ENCODE measurements at regions not wholly inside any gene's neighbourhood (a gene's known extent, or its start where the extent isn't known, plus 50 kb on each side); places are given as distances from the start of the nearest gene placed in this dataset.

DNA sequence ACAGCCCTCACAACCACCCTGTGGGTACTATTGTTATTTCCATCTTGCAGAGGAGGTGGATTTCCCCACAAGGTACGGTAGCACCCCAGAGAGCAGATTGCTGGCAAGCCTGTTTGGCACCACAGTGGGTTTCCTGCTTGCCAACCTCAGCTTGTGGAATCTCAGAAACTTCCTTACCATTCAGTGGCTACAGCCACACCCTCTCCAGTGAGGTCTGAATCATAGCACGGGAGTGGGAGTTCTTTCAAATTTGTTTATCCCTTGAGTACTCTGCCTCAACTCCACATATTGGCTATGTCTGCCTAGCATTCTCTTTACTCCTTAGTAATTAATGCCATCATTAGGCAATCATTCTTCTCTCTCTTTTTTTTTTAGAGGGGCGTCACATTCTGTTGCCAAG lies 162.1 kb downstream of the PTPRU start:
- TF ChIP-seq, protein P1, sequence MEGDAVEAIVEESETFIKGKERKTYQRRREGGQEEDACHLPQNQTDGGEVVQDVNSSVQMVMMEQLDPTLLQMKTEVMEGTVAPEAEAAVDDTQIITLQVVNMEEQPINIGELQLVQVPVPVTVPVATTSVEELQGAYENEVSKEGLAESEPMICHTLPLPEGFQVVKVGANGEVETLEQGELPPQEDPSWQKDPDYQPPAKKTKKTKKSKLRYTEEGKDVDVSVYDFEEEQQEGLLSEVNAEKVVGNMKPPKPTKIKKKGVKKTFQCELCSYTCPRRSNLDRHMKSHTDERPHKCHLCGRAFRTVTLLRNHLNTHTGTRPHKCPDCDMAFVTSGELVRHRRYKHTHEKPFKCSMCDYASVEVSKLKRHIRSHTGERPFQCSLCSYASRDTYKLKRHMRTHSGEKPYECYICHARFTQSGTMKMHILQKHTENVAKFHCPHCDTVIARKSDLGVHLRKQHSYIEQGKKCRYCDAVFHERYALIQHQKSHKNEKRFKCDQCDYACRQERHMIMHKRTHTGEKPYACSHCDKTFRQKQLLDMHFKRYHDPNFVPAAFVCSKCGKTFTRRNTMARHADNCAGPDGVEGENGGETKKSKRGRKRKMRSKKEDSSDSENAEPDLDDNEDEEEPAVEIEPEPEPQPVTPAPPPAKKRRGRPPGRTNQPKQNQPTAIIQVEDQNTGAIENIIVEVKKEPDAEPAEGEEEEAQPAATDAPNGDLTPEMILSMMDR (IDR thresholded peaks at IDR 0.05; ENCODE audit: low read depth, low read length, missing control alignments) = no peak
- H3K4me3 ChIP-seq (ENCODE audit: low read depth, low read length) = no peak overlapping the region
- DNase-seq (ENCODE audit: low read depth) = no peak

DNA sequence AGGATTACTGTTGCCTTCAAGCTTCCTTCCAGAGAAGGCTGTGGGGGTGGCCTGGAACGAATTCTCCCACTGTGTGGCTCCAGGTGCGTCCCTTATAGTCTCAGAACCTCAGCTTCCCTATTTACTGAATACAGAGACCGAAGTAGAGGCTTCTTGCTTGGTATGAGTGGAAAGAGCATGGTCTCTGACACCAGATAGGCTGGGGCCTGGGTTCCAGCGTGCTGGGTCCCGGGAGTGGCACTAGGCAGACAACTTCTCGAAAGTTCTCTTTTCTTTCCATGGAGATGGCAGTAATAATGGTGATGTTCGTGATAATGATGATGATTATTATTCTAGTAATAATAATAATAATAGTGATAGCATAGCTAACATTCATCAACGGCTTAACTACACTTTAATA lies 161.7 kb downstream of the PTPRU start:
- TF ChIP-seq, protein P1 (IDR thresholded peaks at IDR 0.05; ENCODE audit: low read depth, low read length, missing control alignments) = no peak
- DNase-seq (ENCODE audit: low read depth) = no peak
- H3K4me3 ChIP-seq (ENCODE audit: low read depth, low read length) = no peak overlapping the region

DNA sequence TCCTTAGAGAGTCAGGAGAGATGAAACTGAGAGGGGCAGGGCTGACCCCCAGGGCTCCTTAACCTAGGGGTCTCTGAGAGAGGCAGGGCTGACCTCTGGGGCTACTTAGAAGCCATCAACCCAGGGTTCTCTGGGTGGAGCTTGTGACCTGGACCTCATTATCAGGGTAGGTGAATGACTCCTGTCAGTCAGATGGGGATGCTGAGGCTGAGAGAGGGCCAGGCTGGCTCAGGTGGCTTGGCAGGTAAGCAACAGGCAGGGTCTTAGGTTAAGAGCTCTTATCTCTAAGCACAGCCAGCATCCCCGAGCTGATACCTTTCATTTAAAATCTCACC lies 160.9 kb downstream of the PTPRU start:
- no peak overlapping the region for H3K4me3 ChIP-seq (ENCODE audit: low read depth, low read length)
- no peak for DNase-seq (ENCODE audit: low read depth)
- TF ChIP-seq, protein P1 (IDR thresholded peaks at IDR 0.05; ENCODE audit: low read depth, low read length, missing control alignments) = no peak

DNA sequence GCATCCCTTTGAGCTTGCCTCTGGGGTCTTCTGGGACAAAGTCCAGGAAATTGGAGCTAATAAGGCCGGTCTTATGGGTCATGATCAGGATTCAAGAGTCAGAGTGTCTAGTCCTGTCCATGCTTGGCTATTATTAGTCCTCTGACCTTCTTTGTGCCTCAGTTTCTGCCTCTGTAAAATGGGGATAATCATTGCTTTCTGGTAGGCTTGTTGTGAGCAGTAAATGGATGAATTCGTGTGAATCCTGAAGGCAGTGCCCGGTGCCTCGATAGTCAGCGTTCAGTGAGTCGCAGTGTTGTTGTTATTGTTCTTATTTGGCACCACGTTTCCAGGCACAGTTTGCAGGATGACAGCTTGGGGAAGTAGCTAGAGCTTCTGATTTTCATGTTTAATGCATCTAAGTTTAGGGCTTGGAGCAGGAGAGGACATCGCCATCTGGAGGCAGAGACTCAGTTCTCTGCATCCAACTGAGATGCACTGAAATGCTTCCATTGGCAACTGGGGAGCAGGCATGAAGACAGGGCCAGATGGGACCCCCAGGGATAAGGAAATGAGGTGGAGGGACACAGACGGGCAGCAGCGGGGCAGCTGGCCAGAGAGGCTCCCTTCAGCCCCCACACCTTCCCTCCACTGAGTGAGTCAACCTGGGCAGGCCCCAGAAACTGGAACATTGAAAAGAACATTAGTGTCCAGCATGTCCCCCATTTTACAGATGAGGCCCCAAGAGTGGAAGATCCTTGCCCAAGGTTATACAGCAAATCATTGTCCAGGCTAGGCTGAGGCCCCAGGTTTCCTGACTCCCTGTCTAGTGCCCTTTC lies 160.3 kb downstream of the PTPRU start:
- TF ChIP-seq, protein P1 (IDR thresholded peaks at IDR 0.05; ENCODE audit: low read depth, low read length, missing control alignments) = no peak
- H3K4me3 ChIP-seq (ENCODE audit: low read depth, low read length) = no peak overlapping the region
- no peak for DNase-seq (ENCODE audit: low read depth)

DNA sequence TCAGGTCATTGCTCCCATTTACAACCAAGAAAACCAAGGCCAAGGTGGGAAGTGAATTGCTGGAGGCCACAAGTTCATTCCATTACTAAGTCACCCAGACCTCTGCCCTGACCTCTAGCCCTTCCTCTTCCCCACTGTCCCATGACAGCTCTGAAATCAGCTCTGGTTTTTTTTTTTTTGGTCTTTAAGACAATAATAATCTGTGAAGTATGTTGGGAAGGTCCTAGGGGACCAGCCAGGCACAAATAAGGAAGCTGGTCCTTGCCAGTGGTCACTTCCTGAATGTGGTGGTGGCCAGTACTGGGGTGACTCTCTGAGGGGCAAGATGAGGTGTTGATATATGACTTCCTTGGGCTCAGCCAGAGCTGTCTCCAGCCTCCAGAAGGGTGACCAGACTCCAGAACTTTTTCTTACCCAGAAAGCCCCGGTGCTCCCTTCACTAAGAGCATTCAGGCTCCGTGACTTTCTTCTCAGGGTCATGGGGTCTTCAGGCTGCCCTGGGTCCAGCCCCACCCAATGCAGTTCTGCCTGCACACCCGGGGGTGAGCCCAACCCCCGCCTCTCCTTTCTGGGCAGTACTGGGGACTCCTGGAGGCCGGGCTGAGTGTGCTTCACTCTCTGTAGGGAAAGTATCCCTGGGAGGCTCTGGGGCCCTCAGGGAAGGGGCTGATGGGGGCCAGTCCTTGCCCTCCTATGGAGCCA lies 159.6 kb downstream of the PTPRU start:
- TF ChIP-seq, protein P1 (IDR thresholded peaks at IDR 0.05; ENCODE audit: low read depth, low read length, missing control alignments) = no peak
- no peak overlapping the region for H3K4me3 ChIP-seq (ENCODE audit: low read depth, low read length)
- DNase-seq (ENCODE audit: low read depth) = no peak

DNA sequence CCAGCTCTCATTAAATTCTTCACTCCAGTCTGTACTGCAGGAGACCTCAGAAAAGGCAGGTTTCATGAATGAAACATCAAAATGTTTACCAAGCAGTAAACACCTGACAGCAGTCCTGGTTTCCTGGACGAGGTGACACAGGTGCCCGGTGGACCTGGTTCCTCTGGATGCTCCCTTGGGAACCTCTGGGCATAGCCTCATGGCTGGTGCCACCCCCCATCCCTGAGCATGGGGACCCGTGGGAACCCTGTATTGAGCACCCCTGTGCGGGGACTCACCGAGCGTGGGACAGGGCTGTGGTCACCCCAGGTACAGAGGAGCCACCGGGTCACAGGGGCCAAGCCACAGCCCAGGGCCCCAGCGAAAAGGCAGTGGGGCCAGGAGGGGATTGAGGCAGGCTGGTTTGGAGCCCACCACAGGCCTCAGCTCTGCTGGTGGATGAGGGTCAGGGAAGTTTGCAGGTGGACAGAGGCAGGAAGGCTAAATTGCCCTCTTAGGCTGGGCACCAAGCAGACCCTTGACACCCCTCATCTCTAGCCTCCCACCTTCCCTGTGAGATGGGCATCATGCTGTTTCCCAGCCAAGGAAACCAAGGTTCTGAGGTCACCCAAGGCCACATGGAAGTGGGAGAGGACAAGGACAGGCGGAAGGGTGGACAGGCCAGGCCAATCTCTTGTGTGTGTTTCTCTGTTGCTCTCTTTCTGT lies 158.4 kb downstream of the PTPRU start:
- H3K4me3 ChIP-seq (ENCODE audit: low read depth, low read length) = no peak overlapping the region
- no peak for DNase-seq (ENCODE audit: low read depth)
- TF ChIP-seq, protein P1 (IDR thresholded peaks at IDR 0.05; ENCODE audit: low read depth, low read length, missing control alignments) = no peak
